Keratinocyte (primary cell): ENCODE measurements at regions not wholly inside any gene's neighbourhood (a gene's known extent, or its start where the extent isn't known, plus 50 kb on each side); places are given as distances from the start of the nearest gene placed in this dataset.

Experiments used
- DNase-seq: peaks from one replicate; pipeline ENCODE4 v3.0.0-alpha.2; 2011; ENCODE audit warnings: low read depth, missing footprints, low spot score
- FAIRE-seq: peaks from 2 replicates; lab custom pipeline; 2011; peaks lifted over from hg19 to GRCh38; lab: Jason Lieb, UNC
- H2AFZ ChIP-seq: 2 replicates; pipeline ENCODE4 v1.6.0; 2012; ENCODE audit warnings: low read length, control low read depth, inconsistent platforms; ENCODE audit not compliant: control insufficient read depth
- H3K27ac ChIP-seq: 2 replicates; pipeline ENCODE4 v1.5.1; 2011; ENCODE audit warnings: low read length; ENCODE audit not compliant: control insufficient read depth, insufficient read depth
- H3K27me3 ChIP-seq: 3 replicates; pipeline ENCODE4 v1.6.0; 2011; ENCODE audit warnings: low read length; ENCODE audit not compliant: control insufficient read depth, insufficient read depth; ENCODE audit errors: extremely low read depth
- H3K36me3 ChIP-seq, 2 experiments: 2 replicates in 1 of 2; 3 replicates in 1 of 2; pipeline ENCODE4 v1.5.1; 2011; ENCODE audit warnings: low read length in 2 of 2, mild to moderate bottlenecking in 1 of 2; ENCODE audit not compliant: control insufficient read depth in 2 of 2, insufficient read depth in 2 of 2; ENCODE audit errors: extremely low read depth in 1 of 2
- H3K4me1 ChIP-seq: 3 replicates; pipeline ENCODE4 v1.5.1; 2011; ENCODE audit warnings: low read length; ENCODE audit not compliant: control insufficient read depth, insufficient read depth; ENCODE audit errors: extremely low read depth
- H3K4me2 ChIP-seq: 3 replicates; pipeline ENCODE4 v1.6.0; 2011; ENCODE audit warnings: low read depth, low read length; ENCODE audit not compliant: control insufficient read depth, insufficient read depth; ENCODE audit errors: extremely low read depth
- H3K4me3 ChIP-seq, 3 experiments: fragments of 200-600 bp in 1 of 3; sonication (generic) in 1 of 3; 2 replicates in 2 of 3; 3 replicates in 1 of 3; pipeline ENCODE4 v1.5.1; 2011 to 2016; ENCODE audit warnings: low read length in 3 of 3, mild to moderate bottlenecking in 3 of 3, control low read depth in 2 of 3, inconsistent platforms in 1 of 3, low read depth in 1 of 3, mixed read lengths in 1 of 3, mixed run types in 1 of 3, moderate library complexity in 1 of 3; ENCODE audit not compliant: control insufficient read depth in 2 of 3, insufficient read depth in 2 of 3; ENCODE audit errors: extremely low read depth in 1 of 3
- H3K79me2 ChIP-seq: 2 replicates; pipeline ENCODE4 v1.6.0; 2012; ENCODE audit warnings: low read length; ENCODE audit not compliant: control insufficient read depth, insufficient read depth
- H3K9ac ChIP-seq: 3 replicates; pipeline ENCODE4 v1.6.0; 2011; ENCODE audit warnings: low read length; ENCODE audit not compliant: control insufficient read depth, insufficient read depth; ENCODE audit errors: extremely low read depth
- H3K9me1 ChIP-seq: 3 replicates; pipeline ENCODE4 v1.6.0; 2011; ENCODE audit warnings: low read length; ENCODE audit not compliant: control insufficient read depth, insufficient read depth; ENCODE audit errors: extremely low read depth
- H3K9me3 ChIP-seq: 2 replicates; pipeline ENCODE4 v1.5.1; 2012; ENCODE audit warnings: low read depth, low read length; ENCODE audit not compliant: control insufficient read depth
- H4K20me1 ChIP-seq: 3 replicates; pipeline ENCODE4 v1.6.0; 2011; ENCODE audit warnings: low read length; ENCODE audit not compliant: control insufficient read depth, insufficient read depth; ENCODE audit errors: extremely low read depth
- EZH2 ChIP-seq: IDR thresholded peaks from one replicate; pipeline ENCODE4 v1.6.1; 2012; ENCODE audit warnings: inconsistent platforms, mild to moderate bottlenecking, low read length, moderate library complexity
- dilution Hi-C: fragments of 300-500 bp; cut with MboI; formaldehyde crosslinking; loops from one replicate; pipeline ENCODE4 v1.7.0; 2020; ENCODE audit warnings: low sequenced_read_pairs; ENCODE audit not compliant: extremely low pct_ligation_motif_present
- TF ChIP-seq, protein P1 (sequence below), 3 experiments: IDR thresholded peaks in 1 of 3; conservative IDR thresholded peaks in 1 of 3; optimal IDR thresholded peaks in 1 of 3; 2 replicates in 2 of 3; 3 replicates in 1 of 3; pipeline versions ENCODE3 to v1.5.1; 2011; ENCODE audit warnings: low read length in 3 of 3, mild to moderate bottlenecking in 3 of 3, moderate library complexity in 2 of 3, control low read depth in 1 of 3, inconsistent platforms in 1 of 3; ENCODE audit not compliant: insufficient read depth in 2 of 3; ENCODE audit errors: extremely low read depth in 1 of 3

DNA sequence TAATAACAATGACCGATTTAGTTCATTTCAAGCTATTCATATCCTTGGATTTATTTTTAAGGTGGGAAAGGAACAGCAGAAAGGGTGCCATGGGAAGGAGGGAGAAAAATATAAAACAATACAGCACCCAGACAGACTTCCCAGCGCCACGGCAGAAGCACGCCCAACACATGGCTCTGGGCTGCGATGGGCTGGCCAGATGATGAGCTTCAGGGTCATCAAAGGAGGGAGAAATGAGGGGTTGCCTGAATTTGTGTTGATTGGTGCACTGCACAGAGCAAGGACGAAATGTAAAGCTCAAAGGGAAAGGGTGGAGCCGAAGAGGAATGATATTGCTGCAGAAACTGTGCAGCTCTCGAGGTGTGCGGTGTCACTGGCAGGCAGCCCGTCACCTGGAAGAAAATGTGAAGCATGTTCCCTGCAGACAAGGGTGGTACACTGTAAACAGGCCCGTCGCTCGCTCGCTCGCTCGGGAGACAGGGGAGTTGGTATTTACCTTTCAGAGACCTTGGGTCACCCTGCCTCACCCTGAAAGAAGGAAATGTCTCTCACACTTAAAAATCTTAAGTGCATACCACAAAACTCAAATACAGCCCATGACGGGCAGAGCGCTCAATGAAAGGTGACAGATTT lies 195.5 kb upstream of the CTAGE1 start:
- Histone ChIP-seq H3K27ac (no peak overlapping the region), H3K4me1 (peaks cover 9% of the 10 kb centered on the region), H3K36me3 (no peaks in the 10 kb centered on the region), H3K4me3 (peak overlapping the region in 1 of 3 experiments; percentile 14), H4K20me1 (no peaks in the 10 kb centered on the region), H3K9me1 (no peaks in the 10 kb centered on the region), H3K27me3 (peaks cover 8% of the 10 kb centered on the region), H3K79me2 (no peaks in the 10 kb centered on the region), H3K9ac (no peak overlapping the region), H3K9me3 (no peaks in the 10 kb centered on the region), H3K4me2 (peak overlapping the region; percentile 67), H2AFZ (peak overlapping the region; percentile 71)
- FAIRE-seq: no peak
- TF ChIP-seq, protein P1, sequence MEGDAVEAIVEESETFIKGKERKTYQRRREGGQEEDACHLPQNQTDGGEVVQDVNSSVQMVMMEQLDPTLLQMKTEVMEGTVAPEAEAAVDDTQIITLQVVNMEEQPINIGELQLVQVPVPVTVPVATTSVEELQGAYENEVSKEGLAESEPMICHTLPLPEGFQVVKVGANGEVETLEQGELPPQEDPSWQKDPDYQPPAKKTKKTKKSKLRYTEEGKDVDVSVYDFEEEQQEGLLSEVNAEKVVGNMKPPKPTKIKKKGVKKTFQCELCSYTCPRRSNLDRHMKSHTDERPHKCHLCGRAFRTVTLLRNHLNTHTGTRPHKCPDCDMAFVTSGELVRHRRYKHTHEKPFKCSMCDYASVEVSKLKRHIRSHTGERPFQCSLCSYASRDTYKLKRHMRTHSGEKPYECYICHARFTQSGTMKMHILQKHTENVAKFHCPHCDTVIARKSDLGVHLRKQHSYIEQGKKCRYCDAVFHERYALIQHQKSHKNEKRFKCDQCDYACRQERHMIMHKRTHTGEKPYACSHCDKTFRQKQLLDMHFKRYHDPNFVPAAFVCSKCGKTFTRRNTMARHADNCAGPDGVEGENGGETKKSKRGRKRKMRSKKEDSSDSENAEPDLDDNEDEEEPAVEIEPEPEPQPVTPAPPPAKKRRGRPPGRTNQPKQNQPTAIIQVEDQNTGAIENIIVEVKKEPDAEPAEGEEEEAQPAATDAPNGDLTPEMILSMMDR (optimal IDR thresholded peaks at IDR 0.05 in 1 of 3, IDR thresholded peaks at IDR 0.05 in 1 of 3, conservative IDR thresholded peaks at IDR 0.05 in 1 of 3; ENCODE audit: extremely low read depth in 1 of 3, insufficient read depth in 2 of 3, low read length in 3 of 3): no peak
- TF ChIP-seq EZH2: no peak
- dilution Hi-C loops: no loop called here
- DNase-seq: no peak

DNA sequence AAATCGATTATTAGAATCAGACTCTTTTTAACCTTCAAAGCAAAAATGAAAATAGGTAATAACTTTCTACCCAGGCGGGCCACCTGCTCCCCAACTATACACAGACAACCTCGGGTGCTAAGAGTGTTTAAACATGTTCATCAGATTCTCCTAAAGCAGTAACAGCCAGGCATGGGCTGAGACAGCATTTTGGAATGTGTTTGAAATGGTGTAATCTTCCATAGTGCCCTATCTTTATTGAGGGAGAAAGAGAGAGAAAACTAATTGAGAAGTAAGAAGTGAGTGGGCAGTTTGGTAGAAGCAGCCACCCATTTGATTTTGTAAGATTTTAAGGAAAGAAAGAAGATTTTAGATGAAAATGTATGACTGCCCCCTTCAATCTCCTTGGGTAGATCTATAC lies 196.1 kb upstream of the CTAGE1 start:
- Histone ChIP-seq H3K9me1 (no peaks in the 10 kb centered on the region), H3K9ac (no peak overlapping the region), H2AFZ (no peak overlapping the region), H3K36me3 (no peaks in the 10 kb centered on the region), H3K27me3 (peaks cover 8% of the 10 kb centered on the region), H3K4me1 (peaks cover 9% of the 10 kb centered on the region), H3K27ac (no peak overlapping the region), H3K9me3 (no peaks in the 10 kb centered on the region), H3K4me3 (peak overlapping the region in 1 of 3 experiments; percentile 14), H4K20me1 (no peaks in the 10 kb centered on the region), H3K79me2 (no peaks in the 10 kb centered on the region), H3K4me2 (peak overlapping the region; percentile 67)
- dilution Hi-C loops: no loop called here
- DNase-seq: no peak
- peak; percentile 76 for FAIRE-seq
- no peak for TF ChIP-seq EZH2
- TF ChIP-seq, protein P1 (optimal IDR thresholded peaks at IDR 0.05 in 1 of 3, IDR thresholded peaks at IDR 0.05 in 1 of 3, conservative IDR thresholded peaks at IDR 0.05 in 1 of 3; ENCODE audit: extremely low read depth in 1 of 3, insufficient read depth in 2 of 3, low read length in 3 of 3): no peak
